ENCODE measurements at regions not wholly inside any gene's neighbourhood (a gene's known extent, or its start where the extent isn't known, plus 50 kb on each side); places are given as distances from the start of the nearest gene placed in this dataset.

DNA sequence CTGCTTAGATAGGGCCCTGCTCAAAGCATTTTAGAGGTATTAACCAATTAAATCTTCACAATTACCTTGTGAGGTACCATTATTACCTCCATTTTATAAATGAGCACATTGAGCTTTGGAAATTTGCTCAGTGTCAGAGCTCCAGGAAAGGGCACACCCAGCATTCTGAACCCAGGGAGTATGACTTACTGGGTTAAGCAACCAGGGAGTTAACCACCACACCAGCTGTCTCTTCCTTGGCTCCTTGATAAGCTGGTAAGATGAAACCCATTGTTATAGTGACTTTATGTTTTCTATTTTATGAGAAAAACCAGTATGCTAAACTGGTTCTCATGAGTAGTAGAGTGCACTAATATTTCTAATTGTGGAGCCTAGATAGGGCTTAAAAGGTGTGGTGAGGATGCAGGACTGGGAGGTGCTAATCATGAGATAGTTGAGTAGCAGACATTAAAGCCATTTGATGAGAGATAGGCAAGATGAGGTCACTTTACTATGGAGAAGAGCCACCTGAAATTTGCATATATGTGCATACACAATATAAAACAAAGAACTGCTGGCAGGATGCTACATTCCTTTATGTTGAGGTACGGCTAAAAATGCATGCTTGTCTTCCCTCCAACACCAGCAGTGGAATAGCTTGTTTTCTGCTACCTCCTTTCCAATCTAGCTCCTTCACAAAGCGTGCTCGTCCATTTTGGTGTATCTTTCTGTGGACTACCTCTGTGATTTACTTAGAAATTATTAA, 556.1 kb downstream of the SPRY1 start:
- TF ChIP-seq EP300 (IDR thresholded peaks at IDR 0.05) (no peak), POLR2AphosphoS5 (IDR thresholded peaks at IDR 0.05) (no peak)
- TF ChIP-seq, protein P1, sequence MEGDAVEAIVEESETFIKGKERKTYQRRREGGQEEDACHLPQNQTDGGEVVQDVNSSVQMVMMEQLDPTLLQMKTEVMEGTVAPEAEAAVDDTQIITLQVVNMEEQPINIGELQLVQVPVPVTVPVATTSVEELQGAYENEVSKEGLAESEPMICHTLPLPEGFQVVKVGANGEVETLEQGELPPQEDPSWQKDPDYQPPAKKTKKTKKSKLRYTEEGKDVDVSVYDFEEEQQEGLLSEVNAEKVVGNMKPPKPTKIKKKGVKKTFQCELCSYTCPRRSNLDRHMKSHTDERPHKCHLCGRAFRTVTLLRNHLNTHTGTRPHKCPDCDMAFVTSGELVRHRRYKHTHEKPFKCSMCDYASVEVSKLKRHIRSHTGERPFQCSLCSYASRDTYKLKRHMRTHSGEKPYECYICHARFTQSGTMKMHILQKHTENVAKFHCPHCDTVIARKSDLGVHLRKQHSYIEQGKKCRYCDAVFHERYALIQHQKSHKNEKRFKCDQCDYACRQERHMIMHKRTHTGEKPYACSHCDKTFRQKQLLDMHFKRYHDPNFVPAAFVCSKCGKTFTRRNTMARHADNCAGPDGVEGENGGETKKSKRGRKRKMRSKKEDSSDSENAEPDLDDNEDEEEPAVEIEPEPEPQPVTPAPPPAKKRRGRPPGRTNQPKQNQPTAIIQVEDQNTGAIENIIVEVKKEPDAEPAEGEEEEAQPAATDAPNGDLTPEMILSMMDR (IDR thresholded peaks at IDR 0.05): no peak

All from suprapubic skin (tissue), 4 donors.